AG08395 (cell line): ENCODE measurements at regions not wholly inside any gene's neighbourhood (a gene's known extent, or its start where the extent isn't known, plus 50 kb on each side); places are given as distances from the start of the nearest gene placed in this dataset.

ENCODE experiments used
- DNase-seq: peaks from one replicate; pipeline ENCODE4 v3.0.0; 2012; ENCODE audit warnings: mixed read lengths, low spot score

DNA sequence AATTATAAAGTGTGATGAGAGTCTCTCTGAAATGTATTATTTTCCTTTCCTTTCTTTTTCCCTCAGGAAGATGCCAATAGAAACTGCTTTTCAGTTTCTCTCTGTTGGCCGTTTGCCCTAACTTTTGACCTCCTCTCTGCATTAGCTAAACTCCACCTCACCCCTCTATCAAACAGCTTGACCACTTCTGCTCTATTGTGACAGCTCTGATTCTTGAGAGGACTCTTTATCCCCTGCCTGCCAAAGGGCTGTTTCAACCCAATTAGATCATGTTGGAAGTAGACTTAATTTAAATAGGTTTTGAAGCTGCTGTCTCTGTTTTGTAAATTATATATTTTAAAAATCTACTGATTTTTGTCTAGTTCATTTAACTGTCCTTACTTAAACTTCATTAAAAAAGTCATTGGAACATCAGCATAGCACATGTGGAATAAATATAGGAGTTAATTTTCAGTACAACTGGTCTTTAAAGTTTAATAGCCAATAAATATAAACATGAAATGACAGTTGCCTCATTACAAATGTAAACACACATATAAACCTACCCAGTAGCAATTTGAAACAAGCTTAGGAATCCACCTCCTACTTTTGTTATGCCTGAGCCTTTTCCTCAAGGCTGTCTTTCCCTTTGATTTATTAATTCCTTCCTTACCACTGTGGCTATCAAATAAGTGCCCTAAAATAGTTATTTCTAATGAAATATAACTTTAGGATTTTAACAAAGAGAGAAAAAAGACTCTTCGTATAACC is 152.0 kb downstream of the CHRM3 start:
- DNase-seq = no peak

DNA sequence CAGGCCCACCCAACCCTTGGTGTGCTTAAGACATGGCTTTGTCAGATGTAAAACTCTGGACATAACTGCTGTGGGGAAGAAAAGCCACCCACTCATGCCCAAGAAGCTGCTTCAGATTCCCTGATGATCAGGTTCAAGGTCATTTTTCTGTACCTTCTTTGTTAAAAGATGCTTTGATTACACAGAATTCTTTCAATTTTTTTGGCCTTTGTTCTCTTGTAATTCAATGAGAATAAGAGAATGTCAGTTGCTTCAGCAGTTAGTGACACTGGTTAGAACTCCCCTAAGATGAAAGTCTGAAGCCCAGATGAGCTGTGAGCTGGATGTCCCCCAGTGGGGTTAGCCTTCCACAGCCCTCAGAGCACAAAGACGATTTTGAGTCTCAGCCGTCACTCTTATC is 152.7 kb downstream of the CHRM3 start:
- DNase-seq = no peak

DNA sequence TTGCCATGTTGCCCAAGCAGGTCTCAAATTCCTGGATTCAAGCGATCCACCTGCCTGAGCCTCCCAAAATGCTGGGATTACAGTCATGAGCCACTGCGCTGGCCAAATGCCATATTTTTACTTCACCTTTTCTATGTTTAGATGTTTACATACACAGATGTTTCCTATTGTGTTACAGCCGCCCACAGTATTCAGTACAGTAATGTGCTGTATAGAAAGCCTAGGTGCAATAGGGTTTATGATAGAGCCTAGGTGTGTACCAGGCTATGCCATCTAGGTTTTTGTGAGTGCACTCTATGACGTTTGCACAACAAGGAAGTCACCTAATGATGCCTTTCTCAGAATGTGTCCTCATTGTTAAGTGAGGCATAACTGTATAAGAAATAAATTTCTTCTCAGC is 153.4 kb downstream of the CHRM3 start:
- no peak for DNase-seq

DNA sequence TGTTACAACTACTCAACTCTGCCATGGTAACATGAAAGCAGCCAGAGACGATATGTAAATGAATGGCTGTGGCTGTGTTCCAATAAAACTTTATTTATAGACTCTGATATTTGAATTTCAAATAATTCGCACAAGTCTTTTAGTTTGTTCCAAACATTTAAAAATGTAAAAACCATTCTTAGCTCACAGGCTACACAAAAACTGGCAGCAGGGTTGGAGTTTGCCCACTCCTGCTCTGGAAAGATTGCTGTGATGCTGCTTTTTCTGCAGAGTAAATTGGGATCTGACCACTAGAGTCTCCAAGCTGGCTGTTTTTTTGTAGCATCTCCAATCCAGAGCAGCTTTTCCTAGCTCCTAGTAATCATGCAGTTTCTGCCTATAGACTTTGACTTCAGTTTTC is 157.5 kb downstream of the CHRM3 start:
- DNase-seq = no peak

DNA sequence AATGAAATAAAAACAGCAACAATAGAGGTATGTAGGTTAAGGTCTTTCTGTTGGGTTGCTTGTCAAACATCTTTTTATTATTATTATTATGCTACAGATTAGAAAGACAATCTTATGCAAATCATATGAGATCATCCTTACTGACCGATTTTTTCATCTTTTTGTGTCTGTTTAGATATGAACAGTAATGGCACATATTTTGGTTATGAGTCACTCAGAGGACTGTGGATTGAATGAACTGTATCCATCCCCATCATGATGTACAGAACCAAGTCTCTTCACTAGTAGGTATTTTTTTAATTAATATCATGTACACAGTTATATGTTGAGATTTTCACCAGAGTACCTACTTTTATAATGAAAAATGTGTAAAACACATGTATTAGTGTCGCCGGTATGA is 159.1 kb downstream of the CHRM3 start:
- DNase-seq = no peak

DNA sequence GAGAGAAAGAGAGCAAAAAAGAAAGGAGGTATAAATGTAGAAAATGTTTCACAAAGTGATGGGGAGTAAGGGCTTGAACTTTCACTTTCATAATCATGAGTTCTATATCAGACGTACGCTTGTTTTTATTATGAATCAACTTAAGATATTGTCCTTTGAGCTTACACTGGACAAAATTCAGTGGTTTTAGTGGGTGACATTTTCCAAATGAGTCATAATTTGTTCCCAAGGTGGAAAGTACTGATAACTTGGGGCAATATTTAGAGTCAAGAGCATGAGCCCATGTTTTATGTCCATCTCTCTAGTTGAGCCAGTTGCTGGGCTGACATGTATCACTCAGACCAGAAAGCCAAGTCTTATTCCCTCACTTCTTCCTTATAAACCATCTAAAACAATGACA is 161.6 kb downstream of the CHRM3 start:
- DNase-seq = no peak

DNA sequence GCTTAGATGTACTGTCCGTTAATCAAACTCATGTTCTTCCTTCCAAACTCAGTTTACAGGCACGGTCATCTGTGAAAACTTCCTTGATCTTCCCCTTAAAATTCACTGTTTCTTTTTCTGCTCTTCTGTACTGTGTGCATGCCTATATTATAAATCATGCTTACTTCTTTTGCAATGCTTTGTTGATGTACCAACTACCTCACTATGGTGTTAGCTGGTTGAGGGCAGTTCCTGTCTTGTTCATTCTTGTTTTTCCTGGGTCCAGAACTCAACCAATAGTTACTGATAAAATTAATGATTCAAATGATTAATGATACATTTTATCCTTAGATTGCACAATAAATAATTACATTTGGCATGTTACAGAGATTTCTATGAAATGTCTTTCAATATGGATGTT is 163.8 kb downstream of the CHRM3 start:
- no peak for DNase-seq

DNA sequence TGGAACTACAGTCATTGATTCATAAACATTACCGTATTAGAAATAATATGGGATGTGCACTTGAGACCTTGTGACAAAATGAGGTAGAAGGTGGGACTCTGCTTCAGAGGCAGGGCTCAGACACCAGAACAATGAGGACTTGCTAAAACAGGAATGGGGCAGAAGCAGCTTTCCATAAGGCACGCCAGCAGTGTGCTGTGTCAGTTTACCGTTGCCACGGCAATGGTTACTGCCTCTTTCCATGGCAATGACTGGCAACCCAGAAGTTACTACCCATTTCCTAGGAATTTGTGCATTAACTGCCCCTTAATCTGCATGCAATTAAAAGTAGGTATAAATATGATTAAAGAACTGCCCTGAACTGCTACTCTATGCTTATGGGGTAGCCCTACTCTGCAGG is 169.0 kb downstream of the CHRM3 start:
- no peak for DNase-seq

DNA sequence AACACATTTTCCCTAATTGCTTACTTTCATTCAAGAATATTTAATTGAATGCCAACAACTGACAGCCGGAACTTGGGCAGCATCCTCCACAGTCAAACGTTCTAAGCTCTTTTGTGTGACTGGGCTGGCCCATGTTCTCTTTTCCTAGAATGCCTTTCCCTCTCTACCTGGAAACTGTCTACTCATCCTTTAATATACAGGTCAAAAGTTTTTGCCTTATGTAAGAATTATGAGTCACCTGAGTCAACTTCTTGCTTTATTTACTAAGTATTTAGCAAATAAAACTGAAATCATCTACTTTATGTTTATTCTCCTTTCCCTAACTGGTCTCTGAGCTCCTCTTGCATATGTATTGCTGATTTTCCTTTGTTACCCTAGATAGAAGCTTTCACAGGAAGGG is 172.2 kb downstream of the CHRM3 start:
- DNase-seq = no peak

DNA sequence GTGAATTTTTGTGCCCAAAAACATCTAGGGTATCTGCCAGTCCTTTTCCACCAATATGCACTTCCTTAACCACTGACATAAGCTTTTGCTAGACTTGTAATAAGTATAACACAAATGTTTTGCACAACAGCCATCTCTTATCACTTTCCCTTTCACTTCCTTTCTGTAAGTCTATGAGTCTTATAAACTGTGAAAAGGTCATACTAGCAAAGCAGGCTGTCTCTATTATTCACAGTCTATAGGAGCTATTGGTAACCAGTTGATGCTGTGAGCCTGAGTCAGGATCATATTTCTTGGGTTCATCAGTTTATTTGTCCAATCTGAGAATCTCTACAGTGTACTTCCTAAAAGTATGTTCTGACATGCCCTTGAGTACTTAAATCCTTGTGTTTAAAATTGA is 172.6 kb downstream of the CHRM3 start:
- DNase-seq = no peak

DNA sequence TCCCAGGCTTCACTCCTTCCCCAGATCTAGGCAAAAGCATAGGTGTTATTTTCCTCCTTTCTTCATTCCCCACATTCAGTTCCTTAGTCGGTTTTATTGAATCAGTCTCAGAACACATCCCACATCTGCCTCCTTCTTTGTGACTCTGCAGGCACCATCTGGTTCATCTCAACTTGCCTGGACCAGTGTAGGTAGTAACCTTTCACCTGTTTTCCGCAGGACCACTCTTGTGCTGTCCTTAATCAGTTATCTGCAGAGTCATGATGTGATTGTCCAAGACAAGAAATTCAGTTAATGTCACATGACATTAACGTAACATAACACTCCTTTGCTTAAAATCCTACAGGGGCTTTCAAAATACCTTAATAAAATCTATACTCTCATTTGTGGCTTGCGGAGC is 174.6 kb downstream of the CHRM3 start:
- DNase-seq = no peak

DNA sequence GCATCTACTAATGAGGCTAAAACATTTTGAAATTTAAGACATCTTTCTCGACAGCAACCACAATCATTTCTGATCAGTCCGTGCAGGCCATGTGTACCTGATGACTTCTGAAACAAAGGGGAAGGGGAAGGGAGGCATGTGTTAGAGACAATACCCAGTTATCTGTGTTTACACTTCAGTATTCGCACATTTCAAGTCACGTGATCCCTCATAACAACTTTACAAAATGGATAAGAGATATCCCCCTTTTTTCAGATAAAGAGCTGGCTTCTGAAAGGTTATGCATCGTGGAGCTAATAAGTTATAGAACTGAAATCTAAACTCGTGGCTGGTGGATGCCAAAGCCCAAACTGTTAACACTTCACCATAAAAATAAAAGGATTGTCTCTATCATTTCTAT is 175.7 kb downstream of the CHRM3 start:
- no peak for DNase-seq

DNA sequence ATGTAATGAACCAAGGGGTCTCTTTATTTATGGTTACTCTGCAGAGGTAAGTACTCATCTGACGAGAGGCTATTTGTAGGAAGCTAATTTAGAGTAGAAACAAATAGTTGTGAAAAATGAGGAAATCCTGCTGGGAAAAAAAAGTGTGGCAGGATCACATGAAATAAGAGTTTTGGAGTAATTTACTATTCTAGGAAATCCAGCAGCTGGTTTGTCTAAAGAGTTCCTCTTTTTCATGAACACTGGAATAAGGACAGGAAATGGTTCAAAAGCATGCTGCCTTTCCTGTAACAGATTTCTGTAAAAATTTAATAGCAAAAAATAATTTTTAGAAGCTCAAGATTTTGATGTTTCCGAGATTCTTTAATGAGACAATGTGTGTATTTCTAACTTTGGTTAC is 177.3 kb downstream of the CHRM3 start:
- DNase-seq = no peak

DNA sequence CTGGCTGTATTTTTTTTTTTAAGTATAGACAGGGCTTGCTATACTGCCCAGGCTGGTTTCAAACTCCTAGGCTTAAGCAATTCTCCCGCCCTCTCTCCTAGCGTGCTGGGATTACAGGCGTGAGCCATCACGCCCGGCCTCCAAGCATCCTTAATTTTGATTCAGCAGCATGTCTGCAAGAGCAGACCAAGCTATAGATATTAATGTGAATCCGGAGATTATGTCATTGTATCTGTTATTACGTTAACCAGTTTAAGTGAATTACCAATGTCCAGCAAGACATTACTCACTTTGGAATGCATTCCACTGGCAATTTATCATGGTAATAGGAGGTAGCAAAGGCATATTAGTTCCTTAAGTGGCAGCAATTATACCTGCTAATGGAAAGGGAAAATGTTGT is 179.7 kb downstream of the CHRM3 start:
- DNase-seq = no peak

DNA sequence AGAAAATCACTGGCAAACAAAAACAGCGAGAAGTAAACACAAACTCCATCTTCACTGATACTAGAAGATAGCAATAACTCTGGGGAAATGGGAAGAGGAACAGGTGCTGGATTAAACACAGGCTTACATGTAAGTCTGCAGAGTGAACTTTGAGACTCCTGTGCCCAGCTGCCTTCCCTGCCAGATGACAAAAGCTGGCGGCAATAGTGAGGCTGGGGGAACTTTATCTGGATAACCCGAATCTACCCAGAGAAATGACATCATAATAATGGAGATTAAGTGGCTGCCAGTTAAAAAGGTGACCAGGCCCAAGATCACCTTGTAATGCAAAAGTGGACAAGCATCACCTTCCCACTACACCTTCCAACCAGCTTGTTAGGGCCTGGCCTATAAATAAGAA is 184.5 kb downstream of the CHRM3 start:
- DNase-seq = no peak

DNA sequence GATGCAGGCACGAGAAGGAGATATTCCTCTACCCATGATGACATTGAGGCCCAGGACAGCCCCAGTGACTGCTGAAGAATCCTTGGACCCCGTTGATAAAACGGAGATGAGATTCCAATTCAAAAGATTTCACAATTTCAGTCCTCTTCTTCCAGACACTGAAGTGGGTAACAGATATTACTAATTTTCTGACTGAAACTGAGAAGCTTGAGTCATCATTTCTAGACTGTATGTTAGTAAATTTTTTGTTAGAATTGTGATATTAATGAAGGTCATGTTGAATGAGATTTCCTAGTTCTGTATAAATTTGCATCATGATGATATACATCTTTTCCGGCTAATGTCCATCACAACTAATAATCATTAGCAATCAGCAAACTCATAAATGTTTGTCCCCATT is 185.8 kb downstream of the CHRM3 start:
- DNase-seq = no peak

DNA sequence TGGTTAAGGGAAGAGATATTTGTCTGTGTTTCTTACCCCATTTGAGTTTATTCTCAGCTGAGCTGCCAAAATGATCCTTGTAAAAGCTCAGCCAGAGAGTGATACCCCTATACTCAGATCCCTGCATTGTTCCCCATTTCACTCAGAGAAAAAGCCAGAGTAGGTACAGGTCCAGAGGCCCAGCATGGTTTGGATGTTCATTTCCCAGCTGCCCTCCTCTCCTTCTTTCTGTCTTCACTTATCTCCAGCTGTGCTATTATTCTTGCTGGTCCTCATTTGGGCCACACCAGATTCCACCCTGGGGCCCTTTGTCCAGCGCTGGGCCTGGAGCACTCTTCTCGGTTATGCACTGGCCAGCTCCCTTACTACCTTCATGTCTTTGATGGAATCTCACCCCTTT is 187.7 kb downstream of the CHRM3 start:
- DNase-seq = no peak

DNA sequence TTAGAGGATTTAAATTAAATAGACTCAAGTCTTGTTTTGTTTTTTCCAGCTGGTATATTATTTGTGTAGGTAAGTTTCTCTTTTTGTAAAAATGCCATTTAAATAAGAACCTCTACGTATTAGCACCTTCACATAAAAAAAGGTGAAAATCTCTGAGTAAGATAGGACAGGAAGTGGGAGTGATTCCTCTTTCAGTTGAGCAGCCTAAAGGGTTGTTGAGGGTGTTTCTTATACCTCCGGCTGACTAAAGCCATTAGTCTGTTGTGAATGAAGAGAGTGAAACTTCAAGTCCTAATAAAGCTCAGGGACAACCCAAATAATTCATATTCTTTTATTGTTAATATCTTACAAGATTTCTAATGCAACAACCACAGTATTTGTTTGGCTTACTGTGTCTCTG is 188.7 kb downstream of the CHRM3 start:
- no peak for DNase-seq

DNA sequence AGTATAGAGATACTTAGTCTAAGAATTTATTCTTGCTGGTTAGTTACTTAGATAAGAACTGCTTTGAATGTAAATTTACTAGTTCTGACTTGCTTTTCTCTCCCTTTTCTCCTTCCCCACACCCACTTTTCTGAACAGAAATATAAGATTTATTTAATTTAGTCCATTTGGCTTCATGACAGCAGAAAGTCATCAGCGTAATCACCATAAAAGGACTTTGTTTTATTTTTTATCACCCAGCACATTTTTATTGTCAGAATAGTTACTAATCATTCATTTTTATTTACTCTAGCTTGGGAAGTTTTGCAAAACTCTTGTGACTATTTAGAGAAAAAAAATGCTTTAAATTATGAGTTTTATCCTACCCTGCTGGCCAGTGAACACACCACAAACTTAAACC is 197.2 kb downstream of the CHRM3 start:
- DNase-seq = no peak

DNA sequence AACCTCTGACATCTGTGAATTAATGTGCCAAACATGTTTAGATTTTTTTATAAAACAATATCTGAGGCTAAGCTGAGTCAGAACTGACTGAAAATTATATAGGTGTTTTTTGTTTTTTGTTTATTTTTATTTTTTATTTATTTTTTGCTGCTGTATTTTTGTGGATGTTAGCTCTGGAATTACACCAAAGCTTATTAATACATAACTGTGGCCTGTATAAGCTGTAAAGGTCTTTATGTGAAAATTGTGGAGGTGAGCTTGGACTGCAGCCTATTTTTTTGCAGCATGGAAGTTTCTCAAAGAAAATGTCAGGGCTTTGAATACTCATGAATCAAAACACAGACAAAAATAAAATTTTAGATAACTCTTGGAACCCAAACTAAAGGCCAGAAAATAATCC is 199.8 kb downstream of the CHRM3 start:
- no peak for DNase-seq

DNA sequence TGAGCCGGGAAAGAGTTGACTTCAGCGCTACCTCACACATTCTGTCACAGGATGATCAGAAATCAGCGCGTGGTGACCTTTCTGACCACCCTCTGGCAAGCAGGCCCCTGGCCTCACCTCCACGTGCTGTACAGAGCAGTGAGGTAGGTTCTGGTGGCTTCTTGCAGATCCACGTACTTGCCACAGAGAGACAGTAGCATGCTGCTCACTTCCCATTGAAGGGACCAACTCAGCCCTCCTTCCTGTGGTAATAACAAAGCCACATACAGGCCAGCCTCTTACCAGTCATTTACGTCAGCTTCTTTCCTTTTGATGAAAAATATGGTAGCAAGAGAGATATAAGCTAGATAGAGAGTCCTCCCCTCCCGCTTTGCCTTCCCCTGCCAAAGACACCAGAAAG is 200.7 kb downstream of the CHRM3 start:
- no peak for DNase-seq

DNA sequence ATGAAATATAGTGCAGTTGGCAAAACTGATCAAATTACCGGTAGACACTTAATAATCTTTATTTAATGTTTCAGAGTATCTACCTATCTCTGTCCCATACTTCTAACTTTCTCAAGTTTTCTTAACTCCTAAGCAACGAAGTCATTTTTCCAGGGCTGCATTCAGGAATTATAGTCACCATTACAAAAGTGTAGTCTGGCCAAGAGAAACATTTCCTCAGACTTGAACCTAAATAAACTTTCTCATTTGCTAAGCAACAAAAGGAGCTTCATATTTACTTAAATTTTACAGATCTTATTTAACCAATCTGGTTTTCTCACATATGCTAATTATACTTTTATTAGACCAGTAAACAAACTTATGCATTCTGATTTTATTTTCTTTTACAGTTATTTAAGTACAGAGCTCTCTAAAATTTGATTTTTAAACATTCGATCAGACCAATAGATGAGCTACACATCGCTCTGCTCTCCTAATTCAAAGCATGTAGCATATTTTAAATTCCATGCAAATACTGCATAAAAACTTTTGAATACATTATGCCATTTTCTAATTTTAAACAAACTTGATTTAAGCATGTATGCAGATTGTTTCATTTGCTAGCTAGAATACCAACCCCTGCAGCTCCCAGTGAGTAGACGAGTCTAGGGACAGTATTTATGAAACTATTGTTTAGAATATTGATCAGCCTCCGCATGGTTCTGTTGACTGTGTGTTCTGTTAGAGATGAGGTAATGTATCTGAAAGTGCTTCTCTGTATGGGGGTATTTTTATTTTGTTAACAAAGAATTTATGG is 201.4 kb downstream of the CHRM3 start:
- no peak for DNase-seq

DNA sequence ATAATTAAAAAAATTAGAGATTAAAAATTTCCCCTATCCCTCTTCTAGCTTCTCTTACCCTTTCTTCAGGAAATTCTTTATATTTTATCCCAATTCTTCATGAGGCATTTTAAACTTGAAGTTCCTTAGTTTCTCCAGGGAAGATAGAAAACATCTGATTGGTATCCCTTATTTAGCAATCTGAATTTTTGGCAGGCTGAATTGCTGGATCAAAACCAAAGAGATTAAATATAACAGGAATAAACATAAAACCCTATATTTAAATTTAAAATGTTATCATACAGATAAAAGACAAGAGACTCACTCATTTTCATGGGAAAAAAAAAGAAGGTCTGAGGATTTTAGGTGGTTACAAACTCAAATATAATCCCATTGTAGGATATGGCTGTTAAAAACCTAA is 204.2 kb downstream of the CHRM3 start:
- DNase-seq = no peak

DNA sequence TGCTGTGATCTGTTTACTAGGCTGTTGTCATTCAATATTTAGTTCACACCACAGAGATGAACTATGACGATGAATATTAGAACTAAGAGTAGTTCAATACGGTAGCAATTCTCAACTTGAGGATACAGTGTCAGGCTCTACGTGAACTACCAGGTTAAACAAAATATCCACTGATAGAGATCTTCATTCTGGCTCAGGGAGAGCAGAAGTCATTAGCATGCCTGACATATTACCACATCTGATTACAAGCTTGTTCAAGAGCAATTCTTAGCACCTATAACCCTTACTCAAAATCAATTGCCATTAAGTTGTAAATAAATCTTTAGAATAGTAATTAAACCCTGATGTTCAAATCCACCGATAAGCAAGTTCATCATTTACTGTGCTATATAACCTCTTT is 207.2 kb downstream of the CHRM3 start:
- DNase-seq = no peak
